WTC11 (cell line): ENCODE measurements at regions not wholly inside any gene's neighbourhood (a gene's known extent, or its start where the extent isn't known, plus 50 kb on each side); places are given as distances from the start of the nearest gene placed in this dataset.

Experiments used
- ATAC-seq: fragments of 200-7000 bp; cut with Tn5 transposase; 2 replicates; pipeline ENCODE4 v1.10.0; 2021; ENCODE audit warnings: mild to moderate bottlenecking, moderate library complexity
- CTCF ChIA-PET: fragments of 300-600 bp; sonication (Branson Sonifier 250); formaldehyde crosslinking; loops from one replicate; lab custom pipeline; 2021; ENCODE audit warnings: antibody characterized with exemption; lab: Charles Lee
- POLR2A ChIA-PET: fragments of 350-600 bp; sonication (Branson Sonifier 250); formaldehyde crosslinking; loops from one replicate; lab custom pipeline; 2021; ENCODE audit warnings: antibody characterized with exemption; lab: Charles Lee
- DNase-seq: peaks from one replicate; pipeline ENCODE4 v3.0.0; 2021; ENCODE audit warnings: low spot score
- H3K27ac Mint-ChIP-seq: 2 replicates; pipeline ENCODE4 v1.8.0; 2021; ENCODE audit warnings: mixed read lengths
- H3K27me3 Mint-ChIP-seq: 2 replicates; pipeline ENCODE4 v1.8.0; 2021; ENCODE audit warnings: low read depth, mild to moderate bottlenecking, moderate library complexity, mixed read lengths
- H3K36me3 Mint-ChIP-seq: 2 replicates; pipeline ENCODE4 v1.8.0; 2021; ENCODE audit warnings: mixed read lengths
- H3K4me1 Mint-ChIP-seq: 2 replicates; pipeline ENCODE4 v1.8.0; 2022; ENCODE audit warnings: mixed read lengths
- H3K4me3 Mint-ChIP-seq: 2 replicates; pipeline ENCODE4 v1.8.0; 2021; ENCODE audit warnings: mild to moderate bottlenecking, moderate library complexity, mixed read lengths
- H3K9me3 Mint-ChIP-seq: 2 replicates; pipeline ENCODE4 v1.8.0; 2021; ENCODE audit warnings: mixed read lengths
- ETV6 ChIP-seq: sonication (generic); formaldehyde crosslinking; IDR thresholded peaks from 2 replicates; pipeline ENCODE4 v1.8.1; 2022; ENCODE audit warnings: mild to moderate bottlenecking, missing genetic modification reagents
- GABPB1 ChIP-seq: sonication (generic); formaldehyde crosslinking; IDR thresholded peaks from 2 replicates; pipeline ENCODE4 v1.8.1; 2023; ENCODE audit warnings: mild to moderate bottlenecking, missing genetic modification reagents
- IRF2 ChIP-seq: sonication (generic); formaldehyde crosslinking; IDR thresholded peaks from 2 replicates; pipeline ENCODE4 v1.8.0; 2022; ENCODE audit warnings: low read depth, missing genetic modification reagents, borderline replicate concordance
- NFATC4 ChIP-seq: fragments of 250-450 bp; sonication (Bioruptor Pico); IDR thresholded peaks from 2 replicates; pipeline ENCODE4 v1.9.0; 2021; ENCODE audit warnings: mild to moderate bottlenecking
- NR1H2 ChIP-seq: sonication (generic); formaldehyde crosslinking; IDR thresholded peaks from 2 replicates; pipeline ENCODE4 v1.9.0; 2021; ENCODE audit warnings: mild to moderate bottlenecking, moderate library complexity, missing genetic modification reagents
- NR2C2 ChIP-seq: sonication (generic); formaldehyde crosslinking; IDR thresholded peaks from 2 replicates; pipeline ENCODE4 v1.8.0; 2022; ENCODE audit warnings: mild to moderate bottlenecking, missing genetic modification reagents
- NR3C1 ChIP-seq: sonication (generic); formaldehyde crosslinking; conservative IDR thresholded peaks from 2 replicates; pipeline ENCODE4 v1.8.1; 2023; ENCODE audit warnings: low read depth, mild to moderate bottlenecking, missing genetic modification reagents
- SMAD4 ChIP-seq: sonication (generic); formaldehyde crosslinking; IDR thresholded peaks from 2 replicates; pipeline ENCODE4 v1.8.0; 2022; ENCODE audit warnings: mild to moderate bottlenecking, missing genetic modification reagents
- SOX15 ChIP-seq: fragments of 250-450 bp; sonication (Bioruptor Pico); IDR thresholded peaks from 2 replicates; pipeline ENCODE4 v1.9.0; 2021; ENCODE audit warnings: mild to moderate bottlenecking
- TEAD1 ChIP-seq: sonication (generic); formaldehyde crosslinking; IDR thresholded peaks from 2 replicates; pipeline ENCODE4 v1.8.0; 2022; ENCODE audit warnings: mild to moderate bottlenecking, missing genetic modification reagents
- ZBTB21 ChIP-seq: sonication (generic); formaldehyde crosslinking; IDR thresholded peaks from 2 replicates; pipeline ENCODE4 v1.8.1; 2023; ENCODE audit warnings: mild to moderate bottlenecking, missing genetic modification reagents, borderline replicate concordance
- ZNF396 ChIP-seq: fragments of 250-450 bp; sonication (Bioruptor Pico); IDR thresholded peaks from 2 replicates; pipeline ENCODE4 v1.8.0; 2021; ENCODE audit warnings: mild to moderate bottlenecking, moderate library complexity, borderline replicate concordance
- ZNF416 ChIP-seq: fragments of 250-450 bp; sonication (Bioruptor Pico); IDR thresholded peaks from 2 replicates; pipeline ENCODE4 v1.9.0; 2021; ENCODE audit warnings: mild to moderate bottlenecking, inconsistent platforms
- TF ChIP-seq, protein P1 (sequence below): fragments of 250-450 bp; sonication (Bioruptor Pico); IDR thresholded peaks from 2 replicates; pipeline ENCODE4 v1.9.0; 2021; ENCODE audit warnings: mild to moderate bottlenecking
- TF ChIP-seq, protein P2 (sequence below): fragments of 250-450 bp; sonication (Bioruptor Pico); IDR thresholded peaks from 2 replicates; pipeline ENCODE4 v1.9.0; 2021; ENCODE audit warnings: moderate library complexity, mild to moderate bottlenecking, inconsistent platforms, borderline replicate concordance
- TF ChIP-seq, protein P3 (sequence below): sonication (generic); formaldehyde crosslinking; IDR thresholded peaks from 2 replicates; pipeline ENCODE4 v1.8.1; 2023; ENCODE audit warnings: mild to moderate bottlenecking, missing genetic modification reagents, moderate library complexity
- TF ChIP-seq, protein P4 (sequence below): sonication (generic); formaldehyde crosslinking; IDR thresholded peaks from 2 replicates; pipeline ENCODE4 v1.8.0; 2022; ENCODE audit warnings: mild to moderate bottlenecking, missing genetic modification reagents
- TF ChIP-seq, protein P5 (sequence below): sonication (generic); formaldehyde crosslinking; IDR thresholded peaks from 2 replicates; pipeline ENCODE4 v1.8.0; 2023; ENCODE audit warnings: mild to moderate bottlenecking, missing genetic modification reagents
- TF ChIP-seq, protein P6 (sequence below): sonication (generic); formaldehyde crosslinking; IDR thresholded peaks from 2 replicates; pipeline ENCODE4 v1.8.1; 2023; ENCODE audit warnings: mild to moderate bottlenecking, missing genetic modification reagents, borderline replicate concordance

DNA sequence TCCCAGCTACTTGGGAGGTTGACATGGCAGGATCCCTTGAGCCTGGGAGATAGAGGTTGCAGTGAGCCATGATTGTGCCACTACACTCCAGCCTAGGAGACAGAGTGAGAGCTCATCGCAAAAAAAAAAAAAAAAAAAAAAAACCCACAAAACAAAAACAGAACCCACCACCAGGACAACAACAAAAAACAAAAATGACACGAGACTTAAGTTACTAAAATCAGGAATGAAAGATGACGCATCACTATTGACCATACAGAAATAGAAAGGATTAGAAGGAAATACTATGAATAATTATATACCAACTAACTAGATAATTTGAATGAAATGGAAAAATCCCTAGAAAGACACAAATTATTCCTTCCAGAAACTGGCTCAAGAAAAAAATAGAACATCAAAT, 432.4 kb upstream of the PMFBP1 start:
- H3K9me3 Mint-ChIP-seq: peaks cover 7% of the 10 kb centered on the region; the same call in 1 of the 2 replicates
- TF ChIP-seq GABPB1 (CRISPR knock-in tag): no peak
- TF ChIP-seq, protein P1, sequence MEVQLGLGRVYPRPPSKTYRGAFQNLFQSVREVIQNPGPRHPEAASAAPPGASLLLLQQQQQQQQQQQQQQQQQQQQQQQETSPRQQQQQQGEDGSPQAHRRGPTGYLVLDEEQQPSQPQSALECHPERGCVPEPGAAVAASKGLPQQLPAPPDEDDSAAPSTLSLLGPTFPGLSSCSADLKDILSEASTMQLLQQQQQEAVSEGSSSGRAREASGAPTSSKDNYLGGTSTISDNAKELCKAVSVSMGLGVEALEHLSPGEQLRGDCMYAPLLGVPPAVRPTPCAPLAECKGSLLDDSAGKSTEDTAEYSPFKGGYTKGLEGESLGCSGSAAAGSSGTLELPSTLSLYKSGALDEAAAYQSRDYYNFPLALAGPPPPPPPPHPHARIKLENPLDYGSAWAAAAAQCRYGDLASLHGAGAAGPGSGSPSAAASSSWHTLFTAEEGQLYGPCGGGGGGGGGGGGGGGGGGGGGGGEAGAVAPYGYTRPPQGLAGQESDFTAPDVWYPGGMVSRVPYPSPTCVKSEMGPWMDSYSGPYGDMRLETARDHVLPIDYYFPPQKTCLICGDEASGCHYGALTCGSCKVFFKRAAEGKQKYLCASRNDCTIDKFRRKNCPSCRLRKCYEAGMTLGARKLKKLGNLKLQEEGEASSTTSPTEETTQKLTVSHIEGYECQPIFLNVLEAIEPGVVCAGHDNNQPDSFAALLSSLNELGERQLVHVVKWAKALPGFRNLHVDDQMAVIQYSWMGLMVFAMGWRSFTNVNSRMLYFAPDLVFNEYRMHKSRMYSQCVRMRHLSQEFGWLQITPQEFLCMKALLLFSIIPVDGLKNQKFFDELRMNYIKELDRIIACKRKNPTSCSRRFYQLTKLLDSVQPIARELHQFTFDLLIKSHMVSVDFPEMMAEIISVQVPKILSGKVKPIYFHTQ: no peak
- H3K27me3 Mint-ChIP-seq: no peaks in the 10 kb centered on the region
- H3K4me3 Mint-ChIP-seq: no peak overlapping the region
- peaks cover 18% of the 10 kb centered on the region for H3K4me1 Mint-ChIP-seq
- ChIA-PET CTCF (interaction anchor here (0.9 kb wide), 1 partner anchor 50 kb away, joined by 3 read pairs; no protein-coding TSS in a partner anchor), POLR2A (no interaction called here)
- DNase-seq (no peak), ATAC-seq (no peak)
- peak overlapping the region; percentile 76 for H3K27ac Mint-ChIP-seq
- H3K36me3 Mint-ChIP-seq: peaks cover 5% of the 10 kb centered on the region; the same call in 1 of the 2 replicates

DNA sequence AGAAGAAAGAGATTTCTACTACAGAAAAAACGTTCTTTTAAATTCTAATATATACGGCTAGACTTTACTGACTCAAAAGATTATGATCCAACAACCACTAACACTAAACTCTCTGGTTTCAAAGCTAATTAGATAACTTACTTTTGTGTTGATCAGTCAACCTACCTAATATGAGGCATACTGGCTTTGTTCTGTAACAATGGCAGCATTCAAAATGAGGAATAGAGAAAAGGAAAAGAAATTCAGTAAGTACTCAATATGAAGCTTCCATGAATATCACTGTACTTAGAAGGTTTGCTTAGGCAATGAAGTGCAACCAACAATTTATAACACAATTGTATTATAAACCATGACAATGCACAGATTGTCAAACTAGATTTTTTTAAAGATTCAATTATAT, 430.5 kb upstream of the PMFBP1 start:
- H3K36me3 Mint-ChIP-seq: peaks cover 5% of the 10 kb centered on the region
- H3K27ac Mint-ChIP-seq: no peak overlapping the region
- ChIA-PET CTCF (no interaction called here), POLR2A (no interaction called here)
- H3K4me3 Mint-ChIP-seq: no peak overlapping the region
- DNase-seq (no peak), ATAC-seq (no peak)
- peaks cover 14% of the 10 kb centered on the region for H3K4me1 Mint-ChIP-seq
- no peak for TF ChIP-seq NR2C2 (CRISPR knock-in tag)
- TF ChIP-seq NR3C1 (CRISPR knock-in tag): no peak
- TF ChIP-seq, protein P2, sequence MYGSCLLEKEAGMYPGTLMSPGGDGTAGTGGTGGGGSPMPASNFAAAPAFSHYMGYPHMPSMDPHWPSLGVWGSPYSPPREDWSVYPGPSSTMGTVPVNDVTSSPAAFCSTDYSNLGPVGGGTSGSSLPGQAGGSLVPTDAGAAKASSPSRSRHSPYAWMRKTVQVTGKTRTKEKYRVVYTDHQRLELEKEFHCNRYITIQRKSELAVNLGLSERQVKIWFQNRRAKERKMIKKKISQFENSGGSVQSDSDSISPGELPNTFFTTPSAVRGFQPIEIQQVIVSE (CRISPR knock-in tag): no peak
- no peak for TF ChIP-seq TEAD1 (CRISPR knock-in tag)
- no peak for TF ChIP-seq NR1H2 (CRISPR knock-in tag)
- TF ChIP-seq ZNF416: no peak
- TF ChIP-seq, protein P3, sequence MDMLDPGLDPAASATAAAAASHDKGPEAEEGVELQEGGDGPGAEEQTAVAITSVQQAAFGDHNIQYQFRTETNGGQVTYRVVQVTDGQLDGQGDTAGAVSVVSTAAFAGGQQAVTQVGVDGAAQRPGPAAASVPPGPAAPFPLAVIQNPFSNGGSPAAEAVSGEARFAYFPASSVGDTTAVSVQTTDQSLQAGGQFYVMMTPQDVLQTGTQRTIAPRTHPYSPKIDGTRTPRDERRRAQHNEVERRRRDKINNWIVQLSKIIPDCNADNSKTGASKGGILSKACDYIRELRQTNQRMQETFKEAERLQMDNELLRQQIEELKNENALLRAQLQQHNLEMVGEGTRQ (CRISPR knock-in tag): no peak
- no peak for TF ChIP-seq SMAD4 (CRISPR knock-in tag)
- TF ChIP-seq, protein P4, sequence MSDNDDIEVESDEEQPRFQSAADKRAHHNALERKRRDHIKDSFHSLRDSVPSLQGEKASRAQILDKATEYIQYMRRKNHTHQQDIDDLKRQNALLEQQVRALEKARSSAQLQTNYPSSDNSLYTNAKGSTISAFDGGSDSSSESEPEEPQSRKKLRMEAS (CRISPR knock-in tag): no peak
- TF ChIP-seq NFATC4 (CRISPR knock-in tag): no peak
- TF ChIP-seq, protein P5, sequence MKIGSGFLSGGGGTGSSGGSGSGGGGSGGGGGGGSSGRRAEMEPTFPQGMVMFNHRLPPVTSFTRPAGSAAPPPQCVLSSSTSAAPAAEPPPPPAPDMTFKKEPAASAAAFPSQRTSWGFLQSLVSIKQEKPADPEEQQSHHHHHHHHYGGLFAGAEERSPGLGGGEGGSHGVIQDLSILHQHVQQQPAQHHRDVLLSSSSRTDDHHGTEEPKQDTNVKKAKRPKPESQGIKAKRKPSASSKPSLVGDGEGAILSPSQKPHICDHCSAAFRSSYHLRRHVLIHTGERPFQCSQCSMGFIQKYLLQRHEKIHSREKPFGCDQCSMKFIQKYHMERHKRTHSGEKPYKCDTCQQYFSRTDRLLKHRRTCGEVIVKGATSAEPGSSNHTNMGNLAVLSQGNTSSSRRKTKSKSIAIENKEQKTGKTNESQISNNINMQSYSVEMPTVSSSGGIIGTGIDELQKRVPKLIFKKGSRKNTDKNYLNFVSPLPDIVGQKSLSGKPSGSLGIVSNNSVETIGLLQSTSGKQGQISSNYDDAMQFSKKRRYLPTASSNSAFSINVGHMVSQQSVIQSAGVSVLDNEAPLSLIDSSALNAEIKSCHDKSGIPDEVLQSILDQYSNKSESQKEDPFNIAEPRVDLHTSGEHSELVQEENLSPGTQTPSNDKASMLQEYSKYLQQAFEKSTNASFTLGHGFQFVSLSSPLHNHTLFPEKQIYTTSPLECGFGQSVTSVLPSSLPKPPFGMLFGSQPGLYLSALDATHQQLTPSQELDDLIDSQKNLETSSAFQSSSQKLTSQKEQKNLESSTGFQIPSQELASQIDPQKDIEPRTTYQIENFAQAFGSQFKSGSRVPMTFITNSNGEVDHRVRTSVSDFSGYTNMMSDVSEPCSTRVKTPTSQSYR (CRISPR knock-in tag): no peak
- no peak for TF ChIP-seq ETV6 (CRISPR knock-in tag)
- TF ChIP-seq ZBTB21 (CRISPR knock-in tag): no peak
- TF ChIP-seq, protein P6, sequence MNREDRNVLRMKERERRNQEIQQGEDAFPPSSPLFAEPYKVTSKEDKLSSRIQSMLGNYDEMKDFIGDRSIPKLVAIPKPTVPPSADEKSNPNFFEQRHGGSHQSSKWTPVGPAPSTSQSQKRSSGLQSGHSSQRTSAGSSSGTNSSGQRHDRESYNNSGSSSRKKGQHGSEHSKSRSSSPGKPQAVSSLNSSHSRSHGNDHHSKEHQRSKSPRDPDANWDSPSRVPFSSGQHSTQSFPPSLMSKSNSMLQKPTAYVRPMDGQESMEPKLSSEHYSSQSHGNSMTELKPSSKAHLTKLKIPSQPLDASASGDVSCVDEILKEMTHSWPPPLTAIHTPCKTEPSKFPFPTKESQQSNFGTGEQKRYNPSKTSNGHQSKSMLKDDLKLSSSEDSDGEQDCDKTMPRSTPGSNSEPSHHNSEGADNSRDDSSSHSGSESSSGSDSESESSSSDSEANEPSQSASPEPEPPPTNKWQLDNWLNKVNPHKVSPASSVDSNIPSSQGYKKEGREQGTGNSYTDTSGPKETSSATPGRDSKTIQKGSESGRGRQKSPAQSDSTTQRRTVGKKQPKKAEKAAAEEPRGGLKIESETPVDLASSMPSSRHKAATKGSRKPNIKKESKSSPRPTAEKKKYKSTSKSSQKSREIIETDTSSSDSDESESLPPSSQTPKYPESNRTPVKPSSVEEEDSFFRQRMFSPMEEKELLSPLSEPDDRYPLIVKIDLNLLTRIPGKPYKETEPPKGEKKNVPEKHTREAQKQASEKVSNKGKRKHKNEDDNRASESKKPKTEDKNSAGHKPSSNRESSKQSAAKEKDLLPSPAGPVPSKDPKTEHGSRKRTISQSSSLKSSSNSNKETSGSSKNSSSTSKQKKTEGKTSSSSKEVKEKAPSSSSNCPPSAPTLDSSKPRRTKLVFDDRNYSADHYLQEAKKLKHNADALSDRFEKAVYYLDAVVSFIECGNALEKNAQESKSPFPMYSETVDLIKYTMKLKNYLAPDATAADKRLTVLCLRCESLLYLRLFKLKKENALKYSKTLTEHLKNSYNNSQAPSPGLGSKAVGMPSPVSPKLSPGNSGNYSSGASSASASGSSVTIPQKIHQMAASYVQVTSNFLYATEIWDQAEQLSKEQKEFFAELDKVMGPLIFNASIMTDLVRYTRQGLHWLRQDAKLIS (CRISPR knock-in tag): no peak
- no peak for TF ChIP-seq ZNF396 (CRISPR knock-in tag)
- no peak for TF ChIP-seq IRF2 (CRISPR knock-in tag)
- no peak for TF ChIP-seq SOX15 (CRISPR knock-in tag)
- peaks cover 7% of the 10 kb centered on the region for H3K9me3 Mint-ChIP-seq
- no peaks in the 10 kb centered on the region for H3K27me3 Mint-ChIP-seq
